Gastroesophageal sphincter (tissue), 3 donors: ENCODE measurements at regions not wholly inside any gene's neighbourhood (a gene's known extent, or its start where the extent isn't known, plus 50 kb on each side); places are given as distances from the start of the nearest gene placed in this dataset.

Source experiments
- CTCF ChIP-seq, 4 experiments: fragments of 200-600 bp in 2 of 4; fragments of 450-650 bp in 2 of 4; sonication (generic) in 1 of 4; IDR thresholded peaks; one replicate each; pipeline ENCODE4 v1.5.1; 2017 to 2019; ENCODE audit warnings: antibody characterized with exemption in 4 of 4, mild to moderate bottlenecking in 2 of 4, moderate library complexity in 2 of 4
- POLR2A ChIP-seq, 2 donors: fragments of 450-650 bp; IDR thresholded peaks; one replicate each; pipeline ENCODE4 v1.6.1; 2017; ENCODE audit warnings: antibody characterized with exemption in 2 of 2, mild to moderate bottlenecking in 2 of 2, moderate library complexity in 1 of 2

GRCh38 chr1:2857521-2857920 lies 56.0 kb upstream of the TTC34 start:
- no peak for TF ChIP-seq CTCF (IDR thresholded peaks at IDR 0.05)
- TF ChIP-seq POLR2A (IDR thresholded peaks at IDR 0.05) = no peak
